ENCODE measurements at regions not wholly inside any gene's neighbourhood (a gene's known extent, or its start where the extent isn't known, plus 50 kb on each side); places are given as distances from the start of the nearest gene placed in this dataset.

- Histone ChIP-seq H3K4me3 (ENCODE audit: low read length) (no peak overlapping the region), H3K27ac (ENCODE audit: low read length) (no peak overlapping the region), H3K9me3 (ENCODE audit: control insufficient read depth, low read depth, low read length) (no peaks in the 10 kb centered on the region), H3K4me1 (ENCODE audit: control insufficient read depth, insufficient read depth, low read length) (no peaks in the 10 kb centered on the region), H3K36me3 (ENCODE audit: control insufficient read depth, insufficient read depth, low read length) (no peaks in the 10 kb centered on the region), H3K27me3 (ENCODE audit: control insufficient read depth, insufficient read depth, low read length) (no peaks in the 10 kb centered on the region)
- DNase-seq, result no peak
- WGBS (ENCODE audit: insufficient coverage, low lambda C conversion rate), result 93% methylated on average over 3 of the region's 6 CpGs
Observed at GRCh38 chr9:79116709-79117108, 455.1 kb upstream of the TLE4 start.

- H3K4me3 ChIP-seq (ENCODE audit: low read length), result no peak overlapping the region
- H3K9me3 ChIP-seq (ENCODE audit: control insufficient read depth, low read depth, low read length), result no peaks in the 10 kb centered on the region
- DNase-seq, result no peak
- no CpG with 5 or more reads among the region's 2 CpGs for WGBS (ENCODE audit: insufficient coverage, low lambda C conversion rate)
- H3K27me3 ChIP-seq (ENCODE audit: control insufficient read depth, insufficient read depth, low read length), result no peaks in the 10 kb centered on the region
- H3K4me1 ChIP-seq (ENCODE audit: control insufficient read depth, insufficient read depth, low read length), result no peaks in the 10 kb centered on the region
- no peaks in the 10 kb centered on the region for H3K36me3 ChIP-seq (ENCODE audit: control insufficient read depth, insufficient read depth, low read length)
- H3K27ac ChIP-seq (ENCODE audit: low read length), result no peak overlapping the region
Observed at GRCh38 chr9:79120533-79120932, 451.2 kb upstream of the TLE4 start.

- WGBS (ENCODE audit: insufficient coverage, low lambda C conversion rate), result no CpG with 5 or more reads among the region's 2 CpGs
- Histone ChIP-seq H3K27me3 (ENCODE audit: control insufficient read depth, insufficient read depth, low read length) (no peaks in the 10 kb centered on the region), H3K9me3 (ENCODE audit: control insufficient read depth, low read depth, low read length) (no peaks in the 10 kb centered on the region), H3K4me3 (ENCODE audit: low read length) (no peak overlapping the region), H3K36me3 (ENCODE audit: control insufficient read depth, insufficient read depth, low read length) (no peaks in the 10 kb centered on the region), H3K4me1 (ENCODE audit: control insufficient read depth, insufficient read depth, low read length) (no peaks in the 10 kb centered on the region), H3K27ac (ENCODE audit: low read length) (no peak overlapping the region)
- DNase-seq, result peak in 1 of 2 donors; percentile 17
Observed at GRCh38 chr9:79120941-79121340, 450.8 kb upstream of the TLE4 start.

GRCh38 chr9:79123415-79123814 lies 448.4 kb upstream of the TLE4 start:
- Histone ChIP-seq H3K9me3 (ENCODE audit: control insufficient read depth, low read depth, low read length) (no peaks in the 10 kb centered on the region), H3K4me3 (ENCODE audit: low read length) (no peak overlapping the region), H3K27ac (ENCODE audit: low read length) (no peak overlapping the region), H3K27me3 (ENCODE audit: control insufficient read depth, insufficient read depth, low read length) (no peaks in the 10 kb centered on the region), H3K36me3 (ENCODE audit: control insufficient read depth, insufficient read depth, low read length) (no peaks in the 10 kb centered on the region), H3K4me1 (ENCODE audit: control insufficient read depth, insufficient read depth, low read length) (no peaks in the 10 kb centered on the region)
- 25% methylated on average over 2 of the region's 4 CpGs for WGBS (ENCODE audit: insufficient coverage, low lambda C conversion rate)
- DNase-seq, result no peak

GRCh38 chr9:79127661-79128060 lies 444.1 kb upstream of the TLE4 start:
- Histone ChIP-seq H3K36me3 (ENCODE audit: control insufficient read depth, insufficient read depth, low read length) (no peaks in the 10 kb centered on the region), H3K4me3 (ENCODE audit: low read length) (no peak overlapping the region), H3K4me1 (ENCODE audit: control insufficient read depth, insufficient read depth, low read length) (no peaks in the 10 kb centered on the region), H3K27me3 (ENCODE audit: control insufficient read depth, insufficient read depth, low read length) (no peaks in the 10 kb centered on the region), H3K9me3 (ENCODE audit: control insufficient read depth, low read depth, low read length) (no peaks in the 10 kb centered on the region), H3K27ac (ENCODE audit: low read length) (no peak overlapping the region)
- no peak for DNase-seq
- WGBS (ENCODE audit: insufficient coverage, low lambda C conversion rate), result no CpG with 5 or more reads among the region's 4 CpGs

GRCh38 chr9:79129865-79130480 lies 441.8 kb upstream of the TLE4 start:
- DNase-seq, result peak; percentile 5 to 18
- WGBS (ENCODE audit: insufficient coverage, low lambda C conversion rate), result 17% methylated on average over 3 of the region's 8 CpGs
- H3K4me1 ChIP-seq (ENCODE audit: control insufficient read depth, insufficient read depth, low read length), result no peaks in the 10 kb centered on the region

GRCh38 chr9:79131246-79131774 lies 440.5 kb upstream of the TLE4 start:
- no peaks in the 10 kb centered on the region for H3K27me3 ChIP-seq (ENCODE audit: control insufficient read depth, insufficient read depth, low read length)
- DNase-seq, result no peak
- WGBS (ENCODE audit: insufficient coverage, low lambda C conversion rate), result no CpG with 5 or more reads among the region's 2 CpGs
- H3K27ac ChIP-seq (ENCODE audit: low read length), result no peak overlapping the region
- H3K4me1 ChIP-seq (ENCODE audit: control insufficient read depth, insufficient read depth, low read length), result no peaks in the 10 kb centered on the region
- no peaks in the 10 kb centered on the region for H3K36me3 ChIP-seq (ENCODE audit: control insufficient read depth, insufficient read depth, low read length)
- H3K9me3 ChIP-seq (ENCODE audit: control insufficient read depth, low read depth, low read length), result no peaks in the 10 kb centered on the region
- H3K4me3 ChIP-seq (ENCODE audit: low read length), result no peak overlapping the region

More at GRCh38 chr9:79129865-79130480, 441.8 kb upstream of the TLE4 start:
- Histone ChIP-seq H3K9me3 (ENCODE audit: control insufficient read depth, low read depth, low read length) (no peaks in the 10 kb centered on the region), H3K4me3 (ENCODE audit: low read length) (no peak overlapping the region), H3K27ac (ENCODE audit: low read length) (no peak overlapping the region), H3K27me3 (ENCODE audit: control insufficient read depth, insufficient read depth, low read length) (no peaks in the 10 kb centered on the region), H3K36me3 (ENCODE audit: control insufficient read depth, insufficient read depth, low read length) (no peaks in the 10 kb centered on the region)

GRCh38 chr9:79131824-79132377 lies 439.9 kb upstream of the TLE4 start:
- DNase-seq, result no peak
- no peaks in the 10 kb centered on the region for H3K4me1 ChIP-seq (ENCODE audit: control insufficient read depth, insufficient read depth, low read length)
- WGBS (ENCODE audit: insufficient coverage, low lambda C conversion rate), result no CpG with 5 or more reads among the region's 4 CpGs
- no peaks in the 10 kb centered on the region for H3K36me3 ChIP-seq (ENCODE audit: control insufficient read depth, insufficient read depth, low read length)
- no peak overlapping the region for H3K27ac ChIP-seq (ENCODE audit: low read length)
- H3K27me3 ChIP-seq (ENCODE audit: control insufficient read depth, insufficient read depth, low read length), result no peaks in the 10 kb centered on the region
- no peak overlapping the region for H3K4me3 ChIP-seq (ENCODE audit: low read length)
- no peaks in the 10 kb centered on the region for H3K9me3 ChIP-seq (ENCODE audit: control insufficient read depth, low read depth, low read length)

- Histone ChIP-seq H3K4me3 (ENCODE audit: low read length) (no peak overlapping the region), H3K36me3 (ENCODE audit: control insufficient read depth, insufficient read depth, low read length) (no peaks in the 10 kb centered on the region), H3K4me1 (ENCODE audit: control insufficient read depth, insufficient read depth, low read length) (no peaks in the 10 kb centered on the region), H3K27ac (ENCODE audit: low read length) (no peak overlapping the region), H3K27me3 (ENCODE audit: control insufficient read depth, insufficient read depth, low read length) (no peaks in the 10 kb centered on the region), H3K9me3 (ENCODE audit: control insufficient read depth, low read depth, low read length) (no peaks in the 10 kb centered on the region)
- no CpG with 5 or more reads among the region's 5 CpGs for WGBS (ENCODE audit: insufficient coverage, low lambda C conversion rate)
- DNase-seq, result no peak
Observed at GRCh38 chr9:79134654-79135053, 437.1 kb upstream of the TLE4 start.

GRCh38 chr9:79135681-79136415 lies 435.9 kb upstream of the TLE4 start:
- H3K36me3 ChIP-seq (ENCODE audit: control insufficient read depth, insufficient read depth, low read length), result no peaks in the 10 kb centered on the region
- no peak overlapping the region for H3K27ac ChIP-seq (ENCODE audit: low read length)
- no peaks in the 10 kb centered on the region for H3K27me3 ChIP-seq (ENCODE audit: control insufficient read depth, insufficient read depth, low read length)
- WGBS (ENCODE audit: insufficient coverage, low lambda C conversion rate), result 94% methylated on average over 3 of the region's 5 CpGs
- no peak overlapping the region for H3K4me3 ChIP-seq (ENCODE audit: low read length)
- H3K9me3 ChIP-seq (ENCODE audit: control insufficient read depth, low read depth, low read length), result no peaks in the 10 kb centered on the region
- DNase-seq, result no peak
- no peaks in the 10 kb centered on the region for H3K4me1 ChIP-seq (ENCODE audit: control insufficient read depth, insufficient read depth, low read length)

All from large intestine (tissue), 3 donors.